ENCODE measurements at regions not wholly inside any gene's neighbourhood (a gene's known extent, or its start where the extent isn't known, plus 50 kb on each side); places are given as distances from the start of the nearest gene placed in this dataset.

- WGBS, 2 donors, result 62 to 88% methylated on average over 11 to 13 of the region's 13 CpGs
- ATAC-seq, result no peak
- TF ChIP-seq POLR2A (IDR thresholded peaks at IDR 0.05) (no peak), CTCF (IDR thresholded peaks at IDR 0.05) (no peak)
- no peaks in the 10 kb centered on the region for H3K36me3 ChIP-seq (replicated peaks in 1 of 2; ENCODE audit: insufficient read depth in 1 of 2, low read depth in 2 of 2)
- H3K4me1 ChIP-seq, result no peaks in the 10 kb centered on the region
- no peak overlapping the region for H3K27ac ChIP-seq
- no peaks in the 10 kb centered on the region for H3K27me3 ChIP-seq
- H3K4me3 ChIP-seq, result no peak overlapping the region
- H3K9me3 ChIP-seq, result no peaks in the 10 kb centered on the region
- DNase-seq, result no peak
- intact Hi-C loops (cut with DNase I), result no loop called here
These were observed 66.6 kb upstream of the RPH3AL start for GRCh38 chr17:419073-419735.

- H3K27ac ChIP-seq, result no peak overlapping the region
- no peak for ATAC-seq
- no peak for DNase-seq
- no peaks in the 10 kb centered on the region for H3K9me3 ChIP-seq
- no peak overlapping the region for H3K4me3 ChIP-seq
- WGBS, 2 donors, result 65 to 80% methylated on average over 8 of the region's 8 CpGs
- H3K36me3 ChIP-seq (replicated peaks in 1 of 2; ENCODE audit: insufficient read depth in 1 of 2, low read depth in 2 of 2), result no peaks in the 10 kb centered on the region
- intact Hi-C loops (cut with DNase I), result no loop called here
- no peaks in the 10 kb centered on the region for H3K27me3 ChIP-seq
- no peaks in the 10 kb centered on the region for H3K4me1 ChIP-seq
- no peak for TF ChIP-seq CTCF (IDR thresholded peaks at IDR 0.05)
- no peak for TF ChIP-seq POLR2A (IDR thresholded peaks at IDR 0.05)
These were observed 65.8 kb upstream of the RPH3AL start for GRCh38 chr17:418421-418751.

- Histone ChIP-seq H3K36me3 (replicated peaks in 1 of 2; ENCODE audit: insufficient read depth in 1 of 2, low read depth in 2 of 2) (no peaks in the 10 kb centered on the region), H3K27ac (no peak overlapping the region), H3K27me3 (no peaks in the 10 kb centered on the region), H3K4me3 (no peak overlapping the region), H3K9me3 (no peaks in the 10 kb centered on the region), H3K4me1 (no peaks in the 10 kb centered on the region)
- 77 to 84% methylated on average over 15 of the region's 16 CpGs for WGBS, 2 donors
- DNase-seq (no peak), ATAC-seq (no peak)
- intact Hi-C loops (cut with DNase I), result no loop called here
- no peak for TF ChIP-seq CTCF (IDR thresholded peaks at IDR 0.05)
- TF ChIP-seq POLR2A (IDR thresholded peaks at IDR 0.05), result no peak
These were observed 65.2 kb upstream of the RPH3AL start for GRCh38 chr17:417691-418420.

DNA sequence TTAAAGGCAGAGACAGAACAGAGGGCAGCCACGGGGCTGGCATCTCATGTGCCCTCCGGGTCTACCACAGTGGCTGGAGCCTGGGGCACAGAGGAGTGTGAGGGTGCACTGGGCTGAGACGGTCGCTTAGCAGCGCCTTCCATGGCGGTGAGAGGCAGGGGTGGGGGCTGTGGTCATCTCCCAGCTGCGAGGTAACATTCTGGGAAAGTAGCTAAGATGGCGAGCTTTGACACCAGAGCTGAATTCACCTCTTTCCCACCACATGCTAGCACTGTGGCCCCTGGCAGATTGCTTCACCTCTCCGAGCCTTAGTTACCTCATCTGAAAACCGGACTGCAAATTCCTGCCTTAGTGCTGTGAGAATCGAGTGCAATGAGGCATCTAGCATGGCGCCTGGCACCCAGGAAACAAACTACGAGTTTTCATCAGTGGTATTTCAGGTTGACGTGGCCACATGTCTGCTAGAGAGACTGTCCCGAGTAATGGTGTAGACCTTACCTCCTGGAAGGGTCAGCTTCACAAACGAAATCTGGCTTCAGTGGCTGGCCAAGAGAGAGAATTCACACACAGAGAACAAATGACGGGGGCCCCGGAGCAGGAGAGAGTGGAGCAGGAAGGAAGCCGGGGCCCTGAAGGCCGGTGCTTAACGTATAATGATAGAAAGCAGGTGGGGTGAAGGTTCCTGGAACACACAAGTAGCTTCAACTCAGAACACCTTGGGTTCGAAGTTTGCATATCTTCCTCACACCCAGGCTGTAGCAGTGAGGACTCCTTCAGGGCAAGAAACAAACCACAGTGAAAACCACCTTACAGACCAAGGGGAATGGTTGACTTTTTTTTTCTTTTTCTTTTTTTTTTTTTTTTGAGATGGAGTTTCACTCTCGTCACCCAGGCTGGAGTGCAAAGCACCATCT lies 63.9 kb upstream of the RPH3AL start:
- Histone ChIP-seq H3K27me3 (no peaks in the 10 kb centered on the region), H3K27ac (no peak overlapping the region), H3K36me3 (replicated peaks in 1 of 2; ENCODE audit: insufficient read depth in 1 of 2, low read depth in 2 of 2) (no peaks in the 10 kb centered on the region), H3K9me3 (no peaks in the 10 kb centered on the region), H3K4me3 (no peak overlapping the region), H3K4me1 (peaks cover 8% of the 10 kb centered on the region)
- intact Hi-C loops (cut with DNase I), result no loop called here
- no peak for DNase-seq
- ATAC-seq, result no peak
- WGBS, 2 donors, result 61 to 70% methylated on average over 17 to 23 of the region's 23 CpGs
- no peak for TF ChIP-seq CTCF (IDR thresholded peaks at IDR 0.05)
- no peak for TF ChIP-seq POLR2A (IDR thresholded peaks at IDR 0.05)

All from body of pancreas (tissue), 4 donors.